GM18508 (cell line): ENCODE measurements at regions not wholly inside any gene's neighbourhood (a gene's known extent, or its start where the extent isn't known, plus 50 kb on each side); places are given as distances from the start of the nearest gene placed in this dataset.
"Not testable (repeated sequence)": the region's sequence is repeated elsewhere in the genome, so short reads cannot be mapped to it uniquely, and the experiment has no call there.

ENCODE experiments used
- ATAC-seq: cut with Tn5 transposase; IDR thresholded peaks from one replicate; pipeline ENCODE4 v1.9.1; 2021; ENCODE audit warnings: moderate number of reproducible peaks; ENCODE audit not compliant: insufficient read depth, unreplicated experiment

- ATAC-seq = no peak
Measured at GRCh38 chr7:114293289-114294012, 121.2 kb upstream of the FOXP2 start.

- no peak for ATAC-seq
Measured at GRCh38 chr7:114279901-114280300, 134.7 kb upstream of the FOXP2 start.

- no peak for ATAC-seq
Measured at GRCh38 chr7:114273218-114273617, 141.4 kb upstream of the FOXP2 start.

- no peak for ATAC-seq
Measured at GRCh38 chr7:114269714-114270113, 144.9 kb upstream of the FOXP2 start.

- not testable (repeated sequence) for ATAC-seq
Measured at GRCh38 chr7:114267550-114267949, 147.1 kb upstream of the FOXP2 start.

- ATAC-seq = no peak
Measured at GRCh38 chr7:114264023-114264422, 150.6 kb upstream of the FOXP2 start.

GRCh38 chr7:114263219-114263618, 151.4 kb upstream of the FOXP2 start:
- no peak for ATAC-seq

GRCh38 chr7:114255404-114255841, 159.2 kb upstream of the FOXP2 start:
- ATAC-seq = no peak

GRCh38 chr7:114243646-114244045, 171.0 kb upstream of the FOXP2 start:
- ATAC-seq = no peak

GRCh38 chr7:114242992-114243507, 171.6 kb upstream of the FOXP2 start:
- no peak for ATAC-seq

GRCh38 chr7:114229246-114229645, 185.4 kb upstream of the FOXP2 start:
- no peak for ATAC-seq

- no peak for ATAC-seq
Measured at GRCh38 chr7:114225784-114226183, 188.8 kb upstream of the FOXP2 start.

- no peak for ATAC-seq
Measured at GRCh38 chr7:114218283-114218682, 196.3 kb upstream of the FOXP2 start.

- ATAC-seq = no peak
Measured at GRCh38 chr7:114217026-114217806, 197.4 kb upstream of the FOXP2 start.

- ATAC-seq = no peak
Measured at GRCh38 chr7:114214466-114214865, 200.1 kb upstream of the FOXP2 start.

GRCh38 chr7:114212721-114213429, 201.7 kb upstream of the FOXP2 start:
- ATAC-seq = no peak

GRCh38 chr7:114209968-114210367, 204.6 kb upstream of the FOXP2 start:
- ATAC-seq = no peak

GRCh38 chr7:114206688-114207087, 207.9 kb upstream of the FOXP2 start:
- ATAC-seq = no peak

- no peak for ATAC-seq
Measured at GRCh38 chr7:114196517-114196916, 218.1 kb upstream of the FOXP2 start.

- no peak for ATAC-seq
Measured at GRCh38 chr7:114190387-114190786, 224.2 kb upstream of the FOXP2 start.
